ACC112 (cell line): ENCODE measurements at regions not wholly inside any gene's neighbourhood (a gene's known extent, or its start where the extent isn't known, plus 50 kb on each side); places are given as distances from the start of the nearest gene placed in this dataset.

Experiments
- H2AFZ ChIP-seq: fragments of 200-600 bp; sonication (generic); one replicate; pipeline ENCODE4 v1.6.0; 2017; ENCODE audit warnings: antibody characterized with exemption, low read length; ENCODE audit not compliant: unreplicated experiment
- H3K27ac ChIP-seq: fragments of 200-600 bp; sonication (generic); 2 replicates; pipeline ENCODE4 v1.5.1; 2014; ENCODE audit warnings: low read depth, mild to moderate bottlenecking, antibody characterized with exemption, low read length, moderate library complexity
- H3K27me3 ChIP-seq: fragments of 200-600 bp; sonication (generic); 2 replicates; pipeline ENCODE4 v1.6.1; 2014; ENCODE audit warnings: mild to moderate bottlenecking, antibody characterized with exemption, low read length, moderate library complexity, mixed read lengths; ENCODE audit not compliant: insufficient read depth
- H3K36me3 ChIP-seq: fragments of 200-600 bp; sonication (generic); 2 replicates; pipeline ENCODE4 v1.6.1; 2016; ENCODE audit warnings: mild to moderate bottlenecking, antibody characterized with exemption, low read length, moderate library complexity, mixed read lengths; ENCODE audit not compliant: insufficient read depth
- H3K4me1 ChIP-seq: fragments of 200-600 bp; sonication (generic); one replicate; pipeline ENCODE4 v1.6.1; 2016; ENCODE audit warnings: low read length, mixed read lengths; ENCODE audit not compliant: insufficient read depth, unreplicated experiment, control insufficient read depth
- H3K4me3 ChIP-seq: fragments of 200-600 bp; sonication (generic); 2 replicates; pipeline ENCODE4 v1.5.1; 2014; ENCODE audit warnings: mild to moderate bottlenecking, low read depth, low read length
- H3K79me2 ChIP-seq: fragments of 200-600 bp; sonication (generic); one replicate; pipeline ENCODE4 v1.6.0; 2016; ENCODE audit warnings: low read length; ENCODE audit not compliant: control insufficient read depth, unreplicated experiment, insufficient read depth

DNA sequence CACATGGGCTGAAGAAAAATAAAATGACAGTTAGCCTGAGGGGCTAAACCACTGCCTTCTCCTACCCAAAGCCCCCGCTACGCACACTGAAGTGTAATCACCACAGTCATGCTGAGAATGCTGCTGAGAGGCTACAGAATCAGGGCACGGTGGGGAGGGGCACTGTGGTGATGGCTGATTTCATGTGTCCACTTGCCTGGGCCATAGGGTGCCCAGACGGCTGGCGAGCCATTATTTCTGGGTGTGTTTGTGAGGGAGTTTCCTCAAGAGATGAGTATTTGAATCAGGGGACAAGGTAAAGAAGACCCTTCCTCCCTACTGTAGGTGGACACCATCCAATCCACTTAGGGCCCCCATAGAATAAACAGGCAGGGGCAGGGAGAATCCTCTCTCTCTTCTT lies 1313.2 kb downstream of the TBC1D22A start:
- H3K4me1 ChIP-seq, result no peaks in the 10 kb centered on the region

DNA sequence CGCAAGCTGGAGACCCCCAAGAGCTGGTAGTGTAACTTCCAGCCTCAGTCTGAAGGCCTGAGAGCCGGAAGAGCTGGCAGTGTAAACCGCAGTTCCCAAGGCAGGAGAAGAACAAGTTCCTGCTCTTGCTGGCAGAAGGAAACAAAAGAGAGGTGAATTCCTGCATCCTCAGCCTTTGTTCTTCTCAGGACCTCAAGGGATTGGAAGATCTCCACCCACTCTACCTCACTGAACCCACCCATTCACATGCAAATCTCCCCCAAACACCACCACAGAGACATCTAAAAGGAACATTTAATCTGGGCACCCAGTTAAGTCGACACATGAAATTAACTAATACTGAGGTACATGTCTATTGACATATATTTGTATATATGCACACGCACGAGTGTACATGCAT lies 1310.3 kb downstream of the TBC1D22A start:
- H3K4me3 ChIP-seq, result no peak overlapping the region
- H2AFZ ChIP-seq, result no peak overlapping the region
- H3K79me2 ChIP-seq, result no peaks in the 10 kb centered on the region
- H3K4me1 ChIP-seq, result no peaks in the 10 kb centered on the region
- H3K36me3 ChIP-seq, result no peaks in the 10 kb centered on the region
- no peaks in the 10 kb centered on the region for H3K27me3 ChIP-seq
- H3K27ac ChIP-seq, result no peak overlapping the region

More for the DNA sequence above, 1313.2 kb downstream of the TBC1D22A start:
- Histone ChIP-seq H3K27me3 (no peaks in the 10 kb centered on the region), H3K4me3 (no peak overlapping the region), H3K27ac (no peak overlapping the region), H3K36me3 (no peaks in the 10 kb centered on the region), H2AFZ (no peak overlapping the region), H3K79me2 (no peaks in the 10 kb centered on the region)

DNA sequence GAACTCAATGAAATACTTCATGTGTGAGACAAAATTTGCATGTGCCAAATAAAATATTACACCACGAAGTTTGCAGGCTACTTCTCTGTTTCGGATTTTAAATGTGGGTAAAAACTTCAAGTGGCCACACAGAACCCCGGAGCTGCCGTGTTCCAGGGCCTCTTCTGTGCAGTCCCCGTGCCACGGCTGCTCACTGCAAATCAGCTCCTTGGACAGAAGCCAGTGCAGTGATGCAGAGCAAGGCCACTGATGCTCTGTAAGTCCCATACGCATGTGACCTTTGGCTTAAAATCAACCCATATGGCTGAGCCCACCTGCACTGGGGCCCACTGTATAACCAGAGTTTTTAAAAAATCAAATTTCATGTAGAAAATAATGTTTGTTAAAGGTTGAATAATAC lies 1309.4 kb downstream of the TBC1D22A start:
- Histone ChIP-seq H3K36me3 (no peaks in the 10 kb centered on the region), H2AFZ (no peak overlapping the region), H3K27me3 (no peaks in the 10 kb centered on the region), H3K4me1 (no peaks in the 10 kb centered on the region), H3K27ac (no peak overlapping the region), H3K79me2 (no peaks in the 10 kb centered on the region), H3K4me3 (no peak overlapping the region)

DNA sequence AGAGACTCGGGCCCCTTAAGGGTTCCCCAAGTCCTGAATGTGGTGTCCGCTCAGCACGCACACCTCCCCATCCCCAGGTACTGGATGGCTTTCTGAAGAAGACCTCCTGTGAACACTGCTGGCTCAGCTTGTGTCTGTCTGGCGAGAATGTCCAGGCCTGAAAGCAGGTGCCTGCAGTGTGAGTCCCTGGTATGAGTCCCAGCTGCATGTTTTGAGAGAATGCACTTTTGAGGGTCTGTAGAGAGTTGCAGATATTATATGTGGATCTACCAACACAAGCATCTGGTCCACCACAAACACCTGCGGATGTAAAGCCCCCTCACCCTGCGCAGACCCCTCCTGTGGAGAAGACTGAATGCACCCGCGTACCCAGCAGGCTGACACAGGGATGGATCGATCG lies 1308.9 kb downstream of the TBC1D22A start:
- no peak overlapping the region for H3K4me3 ChIP-seq
- H2AFZ ChIP-seq, result no peak overlapping the region
- H3K27me3 ChIP-seq, result no peaks in the 10 kb centered on the region
- H3K4me1 ChIP-seq, result no peaks in the 10 kb centered on the region
- H3K79me2 ChIP-seq, result no peaks in the 10 kb centered on the region
- H3K36me3 ChIP-seq, result no peaks in the 10 kb centered on the region
- no peak overlapping the region for H3K27ac ChIP-seq

DNA sequence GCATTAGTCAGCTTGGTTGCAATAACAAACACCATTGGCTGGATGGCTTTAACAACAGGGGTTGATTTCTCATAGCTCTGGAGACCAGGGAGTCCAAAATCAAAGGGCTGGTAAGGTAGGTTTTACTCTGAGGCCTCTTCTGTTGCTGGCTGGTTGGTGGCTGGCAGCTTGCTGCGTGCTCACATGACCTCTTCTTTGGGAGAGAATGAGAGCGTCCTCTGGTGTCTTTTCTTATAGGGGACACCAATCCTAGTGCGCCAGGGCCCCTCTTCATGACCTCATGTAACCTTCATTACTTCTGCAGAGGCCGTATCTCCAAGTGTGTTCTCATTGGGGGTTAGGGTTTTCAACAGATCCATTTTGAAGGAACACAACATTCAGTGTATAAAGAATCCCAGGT lies 1308.3 kb downstream of the TBC1D22A start:
- no peak overlapping the region for H3K27ac ChIP-seq
- no peak overlapping the region for H2AFZ ChIP-seq
- H3K79me2 ChIP-seq, result no peaks in the 10 kb centered on the region
- no peaks in the 10 kb centered on the region for H3K4me1 ChIP-seq
- no peaks in the 10 kb centered on the region for H3K27me3 ChIP-seq
- no peaks in the 10 kb centered on the region for H3K36me3 ChIP-seq
- H3K4me3 ChIP-seq, result no peak overlapping the region

DNA sequence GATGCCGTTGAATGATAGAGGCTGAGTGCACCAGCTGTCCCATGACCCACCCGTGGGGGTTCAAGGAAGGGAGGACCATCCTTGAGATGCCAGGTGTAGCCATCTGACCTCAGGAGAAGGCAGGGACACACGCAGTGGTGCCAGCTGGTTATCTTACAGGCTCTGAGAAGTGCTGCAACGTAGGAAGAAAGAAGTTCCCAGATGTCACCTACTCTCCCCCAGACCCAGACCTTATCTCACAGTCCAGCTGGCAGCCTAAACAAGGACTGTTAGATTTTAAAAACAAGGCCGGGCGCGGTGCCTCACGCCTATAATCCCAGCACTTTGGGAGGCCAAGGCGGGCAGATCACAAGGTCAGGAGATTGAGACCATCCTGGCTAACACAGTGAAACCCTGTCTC lies 1307.6 kb downstream of the TBC1D22A start:
- no peak overlapping the region for H3K4me3 ChIP-seq
- no peak overlapping the region for H2AFZ ChIP-seq
- no peak overlapping the region for H3K27ac ChIP-seq
- H3K36me3 ChIP-seq, result no peaks in the 10 kb centered on the region
- no peaks in the 10 kb centered on the region for H3K27me3 ChIP-seq
- no peaks in the 10 kb centered on the region for H3K4me1 ChIP-seq
- H3K79me2 ChIP-seq, result no peaks in the 10 kb centered on the region

DNA sequence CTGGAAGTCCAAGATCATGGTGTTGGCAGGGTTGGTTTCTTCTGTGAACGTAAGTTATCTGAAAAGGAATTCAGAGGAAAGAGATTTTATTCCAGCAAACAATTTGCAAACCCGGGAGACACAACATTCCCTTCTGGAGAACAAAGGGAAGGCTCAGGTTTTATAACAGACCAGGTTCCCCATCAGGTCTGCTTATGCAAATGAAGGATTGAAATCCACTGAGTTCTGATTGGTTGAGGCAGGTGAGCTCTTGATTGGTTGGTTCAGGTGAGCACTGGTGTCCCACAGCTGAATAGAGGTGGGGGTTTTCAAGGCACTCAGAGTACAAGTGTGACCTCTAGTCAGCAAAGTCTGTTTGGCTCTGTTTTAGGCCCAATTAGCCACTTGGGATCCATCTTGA lies 1306.8 kb downstream of the TBC1D22A start:
- no peaks in the 10 kb centered on the region for H3K27me3 ChIP-seq
- no peak overlapping the region for H3K27ac ChIP-seq
- no peaks in the 10 kb centered on the region for H3K79me2 ChIP-seq
- no peak overlapping the region for H2AFZ ChIP-seq
- no peak overlapping the region for H3K4me3 ChIP-seq
- H3K4me1 ChIP-seq, result no peaks in the 10 kb centered on the region
- H3K36me3 ChIP-seq, result no peaks in the 10 kb centered on the region

DNA sequence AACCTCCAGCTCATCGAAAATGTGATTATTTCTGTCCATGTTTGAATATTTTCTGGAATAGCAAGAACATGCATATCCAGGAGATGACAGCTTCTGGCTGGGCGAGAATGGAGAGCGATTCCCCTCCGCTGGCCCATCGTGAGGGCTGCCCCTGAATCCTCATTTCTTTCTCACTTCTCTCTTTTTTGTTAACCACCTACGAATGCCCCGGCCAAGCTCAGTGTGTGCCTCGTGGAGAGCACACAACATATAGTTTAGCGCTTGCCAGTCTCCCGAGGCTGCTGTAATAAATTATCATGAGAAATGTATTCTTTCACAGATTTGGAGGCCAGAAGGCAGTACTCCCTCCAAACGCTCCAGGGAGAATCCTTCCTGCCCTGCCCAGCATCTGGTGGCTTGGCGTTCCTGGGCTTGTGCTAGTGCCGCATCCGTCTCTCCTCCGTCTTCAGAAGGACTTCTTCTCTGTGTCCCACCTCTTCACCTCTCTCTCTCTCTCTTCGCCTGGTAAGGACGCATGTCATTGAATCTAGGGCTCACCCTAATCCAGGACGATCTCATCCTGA lies 1306.0 kb downstream of the TBC1D22A start:
- Histone ChIP-seq H3K4me3 (no peak overlapping the region), H3K27ac (no peak overlapping the region), H3K27me3 (no peaks in the 10 kb centered on the region), H3K79me2 (no peaks in the 10 kb centered on the region), H2AFZ (no peak overlapping the region), H3K4me1 (no peaks in the 10 kb centered on the region), H3K36me3 (no peaks in the 10 kb centered on the region)

DNA sequence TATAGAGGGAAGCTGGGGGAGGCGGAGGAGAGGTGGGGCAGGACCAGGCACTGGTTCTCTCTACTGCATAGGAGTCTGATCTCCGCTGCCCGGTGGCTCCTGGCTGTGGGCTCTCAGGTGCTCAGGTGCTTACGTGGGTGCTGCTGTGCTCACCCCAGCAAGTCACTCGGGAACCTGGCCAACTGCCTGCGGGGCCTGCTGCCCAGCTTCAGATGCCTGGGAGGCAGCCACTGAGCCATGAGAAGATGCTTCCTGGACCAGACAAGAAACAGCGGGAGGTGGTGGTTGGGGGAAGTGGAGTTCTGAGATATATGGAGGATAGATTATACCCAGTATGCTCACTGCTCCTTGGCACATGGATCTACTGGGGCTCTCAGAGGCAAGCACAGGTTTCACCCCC lies 1303.4 kb downstream of the TBC1D22A start:
- no peak overlapping the region for H2AFZ ChIP-seq
- no peaks in the 10 kb centered on the region for H3K4me1 ChIP-seq
- H3K4me3 ChIP-seq, result no peak overlapping the region
- H3K36me3 ChIP-seq, result no peaks in the 10 kb centered on the region
- no peak overlapping the region for H3K27ac ChIP-seq
- no peaks in the 10 kb centered on the region for H3K79me2 ChIP-seq
- no peaks in the 10 kb centered on the region for H3K27me3 ChIP-seq

DNA sequence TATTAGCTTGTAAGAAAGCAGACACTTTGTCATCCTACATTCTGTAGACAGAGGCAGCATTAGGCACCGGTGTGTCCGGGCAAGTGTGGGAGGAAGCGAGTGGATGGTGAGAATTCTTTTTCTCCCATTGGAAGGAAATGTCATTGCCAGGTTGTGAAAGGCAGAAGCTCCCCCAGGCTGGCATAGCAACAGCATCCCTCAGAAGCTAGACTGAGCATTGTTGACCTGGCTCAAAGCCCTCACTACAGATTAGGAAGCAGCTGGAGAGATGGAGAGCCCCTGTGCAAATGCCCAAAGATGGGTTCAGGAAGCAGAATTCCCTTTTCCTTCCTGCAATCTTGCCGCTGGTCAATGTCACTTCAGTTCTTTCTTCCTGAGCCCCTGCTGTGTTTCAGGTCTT lies 1299.3 kb downstream of the TBC1D22A start:
- Histone ChIP-seq H3K79me2 (no peaks in the 10 kb centered on the region), H3K4me3 (no peak overlapping the region), H3K4me1 (no peaks in the 10 kb centered on the region), H2AFZ (no peak overlapping the region), H3K27ac (no peak overlapping the region), H3K36me3 (no peaks in the 10 kb centered on the region), H3K27me3 (no peaks in the 10 kb centered on the region)

DNA sequence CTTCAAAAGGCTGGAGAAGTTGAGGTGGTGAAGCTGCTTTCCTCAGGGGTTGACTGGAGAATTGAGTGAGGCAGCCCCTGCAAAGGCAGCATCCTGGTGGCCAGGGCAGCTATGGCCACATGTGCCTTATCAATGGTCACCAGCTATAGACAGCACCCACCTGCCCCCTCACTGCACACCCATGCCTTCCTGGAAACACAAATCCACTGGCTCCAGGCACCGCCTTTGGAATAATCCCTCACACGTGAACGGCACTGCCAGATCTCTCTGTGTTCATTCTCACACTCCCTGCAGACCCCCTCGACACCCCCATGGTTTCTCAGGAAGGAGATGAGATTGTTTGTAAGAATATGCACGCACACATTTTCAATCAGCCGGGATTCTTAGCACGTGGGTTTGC lies 1297.8 kb downstream of the TBC1D22A start:
- Histone ChIP-seq H3K79me2 (no peaks in the 10 kb centered on the region), H3K27ac (no peak overlapping the region), H3K36me3 (no peaks in the 10 kb centered on the region), H3K27me3 (no peaks in the 10 kb centered on the region), H3K4me1 (no peaks in the 10 kb centered on the region), H2AFZ (no peak overlapping the region), H3K4me3 (no peak overlapping the region)
